ENCODE measurements at regions not wholly inside any gene's neighbourhood (a gene's known extent, or its start where the extent isn't known, plus 50 kb on each side); places are given as distances from the start of the nearest gene placed in this dataset.

GRCh38 chr12:23098110-23098509, 473.1 kb downstream of the ETNK1 start:
- Histone ChIP-seq H3K4me1 (no peaks in the 10 kb centered on the region), H3K4me3 (no peak overlapping the region), H3K36me3 (no peaks in the 10 kb centered on the region), H3K9me3 (no peaks in the 10 kb centered on the region), H3K27ac (no peak overlapping the region), H3K27me3 (no peaks in the 10 kb centered on the region)
- ATAC-seq (no peak), DNase-seq (no peak)
- intact Hi-C loops (cut with DNase I; ENCODE audit: low total_unique reads), result no loop called here
- in situ Hi-C loops (cut with MboI; ENCODE audit: low sequenced_read_pairs in 4 of 4), result no loop called here
- TF ChIP-seq POLR2A (IDR thresholded peaks at IDR 0.05) (no peak), CTCF (IDR thresholded peaks at IDR 0.05 in 4 of 5, conservative IDR thresholded peaks at IDR 0.05 in 1 of 5) (no peak)

GRCh38 chr12:23098517-23098916, 473.5 kb downstream of the ETNK1 start:
- H3K4me3 ChIP-seq, result no peak overlapping the region
- no peaks in the 10 kb centered on the region for H3K9me3 ChIP-seq
- no peaks in the 10 kb centered on the region for H3K27me3 ChIP-seq
- no peak overlapping the region for H3K27ac ChIP-seq
- no peaks in the 10 kb centered on the region for H3K36me3 ChIP-seq
- no peaks in the 10 kb centered on the region for H3K4me1 ChIP-seq
- in situ Hi-C loops (cut with MboI; ENCODE audit: low sequenced_read_pairs in 4 of 4), result no loop called here
- DNase-seq, result no peak
- no peak for ATAC-seq
- intact Hi-C loops (cut with DNase I; ENCODE audit: low total_unique reads), result no loop called here
- TF ChIP-seq CTCF (IDR thresholded peaks at IDR 0.05 in 4 of 5, conservative IDR thresholded peaks at IDR 0.05 in 1 of 5) (no peak), POLR2A (IDR thresholded peaks at IDR 0.05) (no peak)

GRCh38 chr12:23099104-23099503, 474.1 kb downstream of the ETNK1 start:
- TF ChIP-seq POLR2A (IDR thresholded peaks at IDR 0.05) (no peak), CTCF (IDR thresholded peaks at IDR 0.05 in 4 of 5, conservative IDR thresholded peaks at IDR 0.05 in 1 of 5) (no peak)
- Histone ChIP-seq H3K36me3 (no peaks in the 10 kb centered on the region), H3K4me3 (no peak overlapping the region), H3K4me1 (no peaks in the 10 kb centered on the region), H3K9me3 (no peaks in the 10 kb centered on the region), H3K27me3 (no peaks in the 10 kb centered on the region), H3K27ac (no peak overlapping the region)
- ATAC-seq (no peak), DNase-seq (no peak)
- intact Hi-C loops (cut with DNase I; ENCODE audit: low total_unique reads), result no loop called here
- in situ Hi-C loops (cut with MboI; ENCODE audit: low sequenced_read_pairs in 4 of 4), result no loop called here

- ATAC-seq, result no peak
These were observed 474.6 kb downstream of the ETNK1 start for GRCh38 chr12:23099604-23100003.

More at GRCh38 chr12:23099604-23100003, 474.6 kb downstream of the ETNK1 start:
- Histone ChIP-seq H3K36me3 (no peaks in the 10 kb centered on the region), H3K27ac (no peak overlapping the region), H3K27me3 (no peaks in the 10 kb centered on the region), H3K4me3 (no peak overlapping the region), H3K9me3 (no peaks in the 10 kb centered on the region), H3K4me1 (no peaks in the 10 kb centered on the region)
- DNase-seq, result no peak
- intact Hi-C loops (cut with DNase I; ENCODE audit: low total_unique reads) (no loop called here), in situ Hi-C loops (cut with MboI; ENCODE audit: low sequenced_read_pairs in 4 of 4) (no loop called here)
- no peak for TF ChIP-seq CTCF (IDR thresholded peaks at IDR 0.05 in 4 of 5, conservative IDR thresholded peaks at IDR 0.05 in 1 of 5)
- no peak for TF ChIP-seq POLR2A (IDR thresholded peaks at IDR 0.05)

All from gastrocnemius medialis (tissue), 4 donors.